GM20000 (cell line): ENCODE measurements at regions not wholly inside any gene's neighbourhood (a gene's known extent, or its start where the extent isn't known, plus 50 kb on each side); places are given as distances from the start of the nearest gene placed in this dataset.

Experiments
- DNase-seq: peaks from one replicate; pipeline ENCODE4 v3.0.0; 2012; ENCODE audit warnings: low spot score
- TF ChIP-seq, protein P1 (sequence below): IDR thresholded peaks from 2 replicates; pipeline ENCODE4 v1.5.1; 2012; ENCODE audit warnings: mild to moderate bottlenecking, control low read depth; ENCODE audit errors: extremely low read depth, missing control alignments

DNA sequence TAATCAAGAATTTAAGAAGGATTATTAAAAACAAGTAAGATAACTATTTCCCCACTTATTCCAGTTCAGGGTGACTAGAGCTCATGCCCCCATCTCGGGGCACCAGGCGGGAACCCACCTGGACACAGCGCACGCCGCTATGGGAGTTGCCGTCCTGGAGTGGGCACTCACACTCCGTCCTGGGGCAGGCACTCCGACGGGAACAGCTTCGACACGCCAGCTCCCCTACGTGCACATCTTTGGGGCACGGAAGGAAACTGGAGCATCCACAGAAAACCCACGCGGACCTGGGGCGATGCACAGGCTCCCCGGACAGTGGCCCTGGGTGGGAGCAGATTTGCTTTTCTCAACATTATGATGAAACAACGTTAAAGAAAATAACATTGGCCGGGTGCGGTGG lies 52.0 kb upstream of the GATA5 start:
- TF ChIP-seq, protein P1, sequence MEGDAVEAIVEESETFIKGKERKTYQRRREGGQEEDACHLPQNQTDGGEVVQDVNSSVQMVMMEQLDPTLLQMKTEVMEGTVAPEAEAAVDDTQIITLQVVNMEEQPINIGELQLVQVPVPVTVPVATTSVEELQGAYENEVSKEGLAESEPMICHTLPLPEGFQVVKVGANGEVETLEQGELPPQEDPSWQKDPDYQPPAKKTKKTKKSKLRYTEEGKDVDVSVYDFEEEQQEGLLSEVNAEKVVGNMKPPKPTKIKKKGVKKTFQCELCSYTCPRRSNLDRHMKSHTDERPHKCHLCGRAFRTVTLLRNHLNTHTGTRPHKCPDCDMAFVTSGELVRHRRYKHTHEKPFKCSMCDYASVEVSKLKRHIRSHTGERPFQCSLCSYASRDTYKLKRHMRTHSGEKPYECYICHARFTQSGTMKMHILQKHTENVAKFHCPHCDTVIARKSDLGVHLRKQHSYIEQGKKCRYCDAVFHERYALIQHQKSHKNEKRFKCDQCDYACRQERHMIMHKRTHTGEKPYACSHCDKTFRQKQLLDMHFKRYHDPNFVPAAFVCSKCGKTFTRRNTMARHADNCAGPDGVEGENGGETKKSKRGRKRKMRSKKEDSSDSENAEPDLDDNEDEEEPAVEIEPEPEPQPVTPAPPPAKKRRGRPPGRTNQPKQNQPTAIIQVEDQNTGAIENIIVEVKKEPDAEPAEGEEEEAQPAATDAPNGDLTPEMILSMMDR: no peak
- DNase-seq: no peak

DNA sequence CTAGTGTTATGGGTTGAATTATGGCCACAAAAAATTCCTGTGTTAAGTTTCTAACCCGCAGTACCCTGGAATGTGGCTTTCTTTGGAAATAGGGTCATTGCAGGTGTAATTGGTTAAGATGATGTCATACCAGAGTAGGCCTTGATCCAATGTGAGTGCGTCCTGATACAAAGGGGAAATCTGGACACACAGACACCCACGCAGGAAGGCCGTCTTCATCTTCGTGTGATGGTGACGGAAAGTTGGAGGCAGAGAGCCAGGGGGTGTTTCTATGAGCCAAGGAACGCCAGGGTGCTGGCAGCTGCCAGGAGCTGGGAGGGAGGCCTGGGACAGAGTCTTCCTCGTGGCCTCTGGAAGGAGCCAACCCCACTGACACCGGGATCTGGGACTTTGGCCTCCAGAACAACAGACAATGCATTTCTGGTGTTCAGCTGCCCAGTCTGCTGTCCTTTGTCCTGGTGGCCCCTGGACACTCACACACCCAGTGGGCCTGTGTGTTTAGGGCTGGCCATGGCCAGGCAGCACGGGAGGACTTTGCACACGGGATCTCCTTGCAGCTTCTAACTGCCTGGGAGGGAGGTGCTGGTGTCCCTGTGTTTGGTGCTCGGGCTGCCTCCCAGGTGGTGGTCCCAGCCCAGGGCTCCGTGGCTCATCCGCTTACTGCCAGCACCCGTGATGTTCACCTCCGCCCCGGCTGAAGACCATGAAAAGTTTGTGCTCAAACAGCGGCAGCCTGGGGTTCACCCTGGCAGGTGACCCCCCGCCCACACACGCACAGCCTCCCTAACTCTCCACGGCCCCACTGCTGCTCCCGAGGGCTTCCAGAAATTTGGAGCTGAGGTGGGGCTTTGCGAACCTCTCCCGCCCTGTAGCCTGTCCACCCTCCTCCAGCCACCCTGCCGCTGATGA lies 53.4 kb upstream of the GATA5 start:
- TF ChIP-seq, protein P1: no peak
- no peak for DNase-seq

DNA sequence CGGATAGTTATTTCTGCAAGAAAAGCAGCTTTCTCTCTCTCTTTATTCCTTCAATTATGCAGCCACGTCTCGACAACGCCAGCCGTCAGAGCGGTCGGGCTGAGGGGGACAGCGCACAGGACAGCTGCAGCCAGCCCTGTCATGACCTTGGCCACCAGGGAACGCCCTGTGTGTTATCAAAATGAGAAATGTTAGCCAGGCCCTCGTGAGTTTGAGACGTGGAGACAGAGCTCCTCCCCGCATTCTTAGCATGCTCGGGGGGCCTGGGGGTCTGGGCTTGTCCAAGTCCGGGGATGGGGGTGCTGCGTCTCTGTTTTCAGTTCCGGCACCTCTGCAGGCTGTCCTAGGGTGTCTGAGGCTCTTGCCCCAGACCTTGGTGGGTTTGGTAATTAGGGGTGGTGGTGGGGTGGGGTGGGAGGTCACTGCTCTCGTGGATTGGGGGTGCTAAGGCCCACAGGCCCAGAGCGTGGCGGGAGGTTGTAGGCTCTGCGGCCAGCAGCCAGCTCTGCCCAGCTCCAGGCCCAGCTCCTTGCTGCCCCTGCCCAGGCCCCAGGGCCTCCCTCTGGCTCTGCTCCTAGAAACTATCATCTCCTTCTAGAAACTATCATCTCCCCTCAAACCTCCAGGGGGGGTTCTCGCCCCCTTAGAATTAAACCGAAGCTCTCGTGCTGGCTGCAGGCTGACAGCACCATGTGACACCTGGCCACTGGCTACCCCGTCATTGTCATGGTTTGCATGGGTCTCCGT lies 54.3 kb upstream of the GATA5 start:
- DNase-seq: no peak
- TF ChIP-seq, protein P1: no peak

DNA sequence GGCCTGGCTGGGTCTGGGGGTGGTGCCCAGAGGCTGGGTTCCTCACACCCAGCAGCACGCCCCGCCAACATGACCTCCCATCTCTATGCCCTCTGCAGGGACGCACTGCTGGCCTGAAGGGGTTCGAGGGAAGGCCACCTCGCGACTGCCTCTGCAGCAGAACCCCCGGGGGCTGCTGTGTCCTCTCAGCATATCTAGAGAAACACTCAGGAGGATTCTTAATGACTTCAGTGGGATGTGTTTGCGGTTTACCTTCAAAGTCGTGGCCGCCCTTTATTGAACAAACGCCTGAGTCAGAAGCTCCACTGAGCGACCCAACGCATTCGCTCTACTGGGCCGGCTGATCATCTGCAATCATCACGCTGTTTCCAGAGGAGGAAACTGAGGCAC lies 54.8 kb upstream of the GATA5 start:
- no peak for DNase-seq
- TF ChIP-seq, protein P1: no peak

DNA sequence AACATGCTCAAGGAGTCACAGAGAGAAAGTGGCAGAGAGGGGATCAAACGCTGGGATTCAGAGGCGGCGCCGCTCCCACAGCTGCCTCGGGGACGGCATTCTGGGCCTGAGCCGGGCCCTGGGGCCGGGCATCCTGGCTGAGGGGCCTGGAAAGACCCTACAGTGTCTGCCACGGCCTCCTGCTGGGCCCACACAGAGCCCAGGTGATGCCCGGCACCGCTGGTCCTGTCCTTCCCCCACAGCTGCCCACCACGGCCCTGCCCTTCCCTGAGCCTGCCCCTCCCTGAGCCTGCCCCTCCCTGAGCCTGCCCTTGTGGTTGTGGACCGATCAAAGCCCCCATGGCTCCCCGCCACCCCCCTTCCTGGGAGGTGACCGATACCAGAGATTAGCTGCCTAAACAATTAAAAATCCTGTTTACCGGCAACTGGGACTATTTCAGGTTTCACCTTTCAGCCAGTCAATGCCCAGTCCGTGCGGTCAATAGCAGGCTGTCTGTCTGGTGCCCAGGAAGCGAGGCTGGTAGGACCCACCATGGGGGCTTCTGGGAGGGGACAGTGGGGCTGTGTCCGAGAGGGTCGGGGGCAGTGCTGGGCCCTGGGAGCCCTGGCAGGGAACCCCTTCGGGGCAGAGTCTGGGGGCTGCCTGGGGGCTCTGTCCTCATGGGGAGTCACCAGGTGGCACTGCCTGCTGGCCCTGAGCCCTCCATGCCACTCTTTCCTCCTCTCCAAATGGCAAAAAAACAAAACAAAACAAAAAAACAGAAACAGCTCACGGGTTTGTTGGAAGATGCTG lies 55.4 kb upstream of the GATA5 start:
- TF ChIP-seq, protein P1: no peak
- DNase-seq: no peak

DNA sequence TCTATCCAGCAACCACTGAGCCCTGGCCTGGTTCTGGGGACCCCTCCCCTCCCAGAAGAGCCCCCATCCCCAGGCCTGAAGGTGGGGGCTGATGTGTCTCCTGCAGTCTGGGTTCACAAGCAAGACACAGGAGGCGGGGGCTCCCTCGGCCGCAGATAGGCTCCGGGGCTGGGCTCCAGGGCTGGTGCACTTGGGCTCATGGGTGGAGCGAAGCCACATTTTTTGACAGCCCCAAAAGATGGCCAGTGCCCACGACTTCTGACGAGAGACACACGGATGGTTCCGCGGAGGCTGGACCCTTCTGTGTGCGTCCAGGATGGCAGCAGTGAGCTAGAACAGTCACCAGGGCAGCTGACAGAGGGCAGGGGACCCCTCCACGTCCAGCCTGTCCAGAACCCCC lies 57.1 kb upstream of the GATA5 start:
- no peak for DNase-seq
- TF ChIP-seq, protein P1: no peak
